HEK293 (cell line): ENCODE measurements at regions not wholly inside any gene's neighbourhood (a gene's known extent, or its start where the extent isn't known, plus 50 kb on each side); places are given as distances from the start of the nearest gene placed in this dataset.

Experiments
- SCRT1 ChIP-seq: fragments of 450-650 bp; formaldehyde crosslinking; IDR thresholded peaks from 2 replicates; pipeline ENCODE4 v1.5.1; 2016; ENCODE audit warnings: missing biosample characterization, missing genetic modification characterization, borderline replicate concordance
- SP2 ChIP-seq: fragments of 450-650 bp; formaldehyde crosslinking; IDR thresholded peaks from 2 replicates; pipeline ENCODE4 v1.5.1; 2016; ENCODE audit warnings: missing biosample characterization, missing genetic modification characterization
- ZNF175 ChIP-seq: fragments of 450-650 bp; formaldehyde crosslinking; IDR thresholded peaks from 2 replicates; pipeline ENCODE4 v1.5.1; 2016; ENCODE audit warnings: missing biosample characterization, missing genetic modification characterization
- ZNF24 ChIP-seq: fragments of 450-650 bp; formaldehyde crosslinking; IDR thresholded peaks from 2 replicates; pipeline ENCODE4 v1.5.1; 2016; ENCODE audit warnings: missing biosample characterization, missing genetic modification characterization
- ZNF350 ChIP-seq: fragments of 450-650 bp; formaldehyde crosslinking; IDR thresholded peaks from 2 replicates; pipeline ENCODE4 v1.5.0; 2017; ENCODE audit warnings: missing biosample characterization, mild to moderate bottlenecking, missing genetic modification characterization
- ZNF768 ChIP-seq: fragments of 450-650 bp; formaldehyde crosslinking; IDR thresholded peaks from 2 replicates; pipeline ENCODE4 v1.5.1; 2018; ENCODE audit warnings: missing biosample characterization, mild to moderate bottlenecking, missing genetic modification characterization
- TF ChIP-seq, protein P1 (sequence below): fragments of 450-650 bp; formaldehyde crosslinking; IDR thresholded peaks from 2 replicates; pipeline ENCODE4 v1.5.1; 2016; ENCODE audit warnings: missing biosample characterization, missing genetic modification characterization
- TF ChIP-seq, protein P2 (sequence below): fragments of 450-650 bp; formaldehyde crosslinking; conservative IDR thresholded peaks from 2 replicates; pipeline ENCODE4 v1.5.1; 2016; ENCODE audit warnings: low read depth, missing biosample characterization, missing genetic modification characterization
- TF ChIP-seq, protein P3 (sequence below): fragments of 450-650 bp; formaldehyde crosslinking; IDR thresholded peaks from 2 replicates; pipeline ENCODE4 v1.5.1; 2016; ENCODE audit warnings: missing biosample characterization, missing genetic modification characterization

DNA sequence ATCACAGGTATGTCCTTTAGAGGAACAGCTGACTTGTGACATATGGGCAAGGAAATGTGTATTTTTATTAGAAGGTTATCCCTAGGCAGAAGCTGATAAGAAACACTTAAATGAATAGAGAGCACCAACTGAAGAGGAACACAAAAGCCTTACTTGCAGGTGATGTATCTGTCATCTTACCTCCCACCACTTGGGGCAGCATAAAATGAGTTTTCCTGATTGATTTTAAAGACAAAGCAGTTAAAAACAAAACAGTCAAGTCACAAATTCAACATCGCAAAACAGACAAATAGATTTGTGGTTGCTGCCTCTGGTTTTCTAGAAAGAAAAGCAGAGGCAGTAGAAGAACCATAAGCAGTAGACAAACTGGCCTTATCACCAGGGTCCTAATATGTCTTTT lies 302.4 kb upstream of the ZNF462 start:
- TF ChIP-seq, protein P1, sequence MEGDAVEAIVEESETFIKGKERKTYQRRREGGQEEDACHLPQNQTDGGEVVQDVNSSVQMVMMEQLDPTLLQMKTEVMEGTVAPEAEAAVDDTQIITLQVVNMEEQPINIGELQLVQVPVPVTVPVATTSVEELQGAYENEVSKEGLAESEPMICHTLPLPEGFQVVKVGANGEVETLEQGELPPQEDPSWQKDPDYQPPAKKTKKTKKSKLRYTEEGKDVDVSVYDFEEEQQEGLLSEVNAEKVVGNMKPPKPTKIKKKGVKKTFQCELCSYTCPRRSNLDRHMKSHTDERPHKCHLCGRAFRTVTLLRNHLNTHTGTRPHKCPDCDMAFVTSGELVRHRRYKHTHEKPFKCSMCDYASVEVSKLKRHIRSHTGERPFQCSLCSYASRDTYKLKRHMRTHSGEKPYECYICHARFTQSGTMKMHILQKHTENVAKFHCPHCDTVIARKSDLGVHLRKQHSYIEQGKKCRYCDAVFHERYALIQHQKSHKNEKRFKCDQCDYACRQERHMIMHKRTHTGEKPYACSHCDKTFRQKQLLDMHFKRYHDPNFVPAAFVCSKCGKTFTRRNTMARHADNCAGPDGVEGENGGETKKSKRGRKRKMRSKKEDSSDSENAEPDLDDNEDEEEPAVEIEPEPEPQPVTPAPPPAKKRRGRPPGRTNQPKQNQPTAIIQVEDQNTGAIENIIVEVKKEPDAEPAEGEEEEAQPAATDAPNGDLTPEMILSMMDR, result no peak
- TF ChIP-seq, protein P2, sequence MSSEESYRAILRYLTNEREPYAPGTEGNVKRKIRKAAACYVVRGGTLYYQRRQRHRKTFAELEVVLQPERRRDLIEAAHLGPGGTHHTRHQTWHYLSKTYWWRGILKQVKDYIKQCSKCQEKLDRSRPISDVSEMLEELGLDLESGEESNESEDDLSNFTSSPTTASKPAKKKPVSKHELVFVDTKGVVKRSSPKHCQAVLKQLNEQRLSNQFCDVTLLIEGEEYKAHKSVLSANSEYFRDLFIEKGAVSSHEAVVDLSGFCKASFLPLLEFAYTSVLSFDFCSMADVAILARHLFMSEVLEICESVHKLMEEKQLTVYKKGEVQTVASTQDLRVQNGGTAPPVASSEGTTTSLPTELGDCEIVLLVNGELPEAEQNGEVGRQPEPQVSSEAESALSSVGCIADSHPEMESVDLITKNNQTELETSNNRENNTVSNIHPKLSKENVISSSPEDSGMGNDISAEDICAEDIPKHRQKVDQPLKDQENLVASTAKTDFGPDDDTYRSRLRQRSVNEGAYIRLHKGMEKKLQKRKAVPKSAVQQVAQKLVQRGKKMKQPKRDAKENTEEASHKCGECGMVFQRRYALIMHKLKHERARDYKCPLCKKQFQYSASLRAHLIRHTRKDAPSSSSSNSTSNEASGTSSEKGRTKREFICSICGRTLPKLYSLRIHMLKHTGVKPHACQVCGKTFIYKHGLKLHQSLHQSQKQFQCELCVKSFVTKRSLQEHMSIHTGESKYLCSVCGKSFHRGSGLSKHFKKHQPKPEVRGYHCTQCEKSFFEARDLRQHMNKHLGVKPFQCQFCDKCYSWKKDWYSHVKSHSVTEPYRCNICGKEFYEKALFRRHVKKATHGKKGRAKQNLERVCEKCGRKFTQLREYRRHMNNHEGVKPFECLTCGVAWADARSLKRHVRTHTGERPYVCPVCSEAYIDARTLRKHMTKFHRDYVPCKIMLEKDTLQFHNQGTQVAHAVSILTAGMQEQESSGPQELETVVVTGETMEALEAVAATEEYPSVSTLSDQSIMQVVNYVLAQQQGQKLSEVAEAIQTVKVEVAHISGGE (tag by site-specific recombination), result no peak
- no peak for TF ChIP-seq ZNF175
- TF ChIP-seq, protein P3, sequence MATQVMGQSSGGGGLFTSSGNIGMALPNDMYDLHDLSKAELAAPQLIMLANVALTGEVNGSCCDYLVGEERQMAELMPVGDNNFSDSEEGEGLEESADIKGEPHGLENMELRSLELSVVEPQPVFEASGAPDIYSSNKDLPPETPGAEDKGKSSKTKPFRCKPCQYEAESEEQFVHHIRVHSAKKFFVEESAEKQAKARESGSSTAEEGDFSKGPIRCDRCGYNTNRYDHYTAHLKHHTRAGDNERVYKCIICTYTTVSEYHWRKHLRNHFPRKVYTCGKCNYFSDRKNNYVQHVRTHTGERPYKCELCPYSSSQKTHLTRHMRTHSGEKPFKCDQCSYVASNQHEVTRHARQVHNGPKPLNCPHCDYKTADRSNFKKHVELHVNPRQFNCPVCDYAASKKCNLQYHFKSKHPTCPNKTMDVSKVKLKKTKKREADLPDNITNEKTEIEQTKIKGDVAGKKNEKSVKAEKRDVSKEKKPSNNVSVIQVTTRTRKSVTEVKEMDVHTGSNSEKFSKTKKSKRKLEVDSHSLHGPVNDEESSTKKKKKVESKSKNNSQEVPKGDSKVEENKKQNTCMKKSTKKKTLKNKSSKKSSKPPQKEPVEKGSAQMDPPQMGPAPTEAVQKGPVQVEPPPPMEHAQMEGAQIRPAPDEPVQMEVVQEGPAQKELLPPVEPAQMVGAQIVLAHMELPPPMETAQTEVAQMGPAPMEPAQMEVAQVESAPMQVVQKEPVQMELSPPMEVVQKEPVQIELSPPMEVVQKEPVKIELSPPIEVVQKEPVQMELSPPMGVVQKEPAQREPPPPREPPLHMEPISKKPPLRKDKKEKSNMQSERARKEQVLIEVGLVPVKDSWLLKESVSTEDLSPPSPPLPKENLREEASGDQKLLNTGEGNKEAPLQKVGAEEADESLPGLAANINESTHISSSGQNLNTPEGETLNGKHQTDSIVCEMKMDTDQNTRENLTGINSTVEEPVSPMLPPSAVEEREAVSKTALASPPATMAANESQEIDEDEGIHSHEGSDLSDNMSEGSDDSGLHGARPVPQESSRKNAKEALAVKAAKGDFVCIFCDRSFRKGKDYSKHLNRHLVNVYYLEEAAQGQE (tag by site-specific recombination), result no peak
- TF ChIP-seq ZNF768 (tag by site-specific recombination), result no peak
- TF ChIP-seq SP2 (tag by site-specific recombination), result no peak
- TF ChIP-seq SCRT1 (tag by site-specific recombination), result no peak
- no peak for TF ChIP-seq ZNF24
- no peak for TF ChIP-seq ZNF350 (tag by site-specific recombination)
